ENCODE measurements at regions not wholly inside any gene's neighbourhood (a gene's known extent, or its start where the extent isn't known, plus 50 kb on each side); places are given as distances from the start of the nearest gene placed in this dataset.

- no peaks in the 10 kb centered on the region for H3K27me3 ChIP-seq (ENCODE audit: insufficient read depth, low read length)
- no peak for TF ChIP-seq CTCF (IDR thresholded peaks at IDR 0.05; ENCODE audit: low read length)
- TF ChIP-seq EZH2 (IDR thresholded peaks at IDR 0.05; ENCODE audit: borderline replicate concordance, low read length), result no peak
- no peaks in the 10 kb centered on the region for H3K79me2 ChIP-seq (ENCODE audit: insufficient read depth, low read length)
These were observed 242.6 kb upstream of the IRX4 start for GRCh38 chr5:2125171-2125900.

GRCh38 chr5:2124434-2125170, 241.9 kb upstream of the IRX4 start:
- no peaks in the 10 kb centered on the region for H3F3A ChIP-seq (ENCODE audit: insufficient read depth, low read length)
- H3K36me3 ChIP-seq (ENCODE audit: insufficient read depth, low read length), result no peaks in the 10 kb centered on the region
- H4K20me1 ChIP-seq (ENCODE audit: insufficient read depth, low read length), result no peaks in the 10 kb centered on the region
- no peak overlapping the region for H3K4me2 ChIP-seq (ENCODE audit: low read length)
- TF ChIP-seq EZH2 (IDR thresholded peaks at IDR 0.05; ENCODE audit: borderline replicate concordance, low read length) (no peak), CTCF (IDR thresholded peaks at IDR 0.05; ENCODE audit: low read length) (no peak)
- H3K9ac ChIP-seq (ENCODE audit: low read length), result no peak overlapping the region
- no peaks in the 10 kb centered on the region for H3K4me1 ChIP-seq (ENCODE audit: insufficient read depth, low read length, severe bottlenecking)
- no peak overlapping the region for H3K27ac ChIP-seq (ENCODE audit: low read depth, low read length, poor library complexity, severe bottlenecking)
- no peak overlapping the region for H2AFZ ChIP-seq (ENCODE audit: low read length)
- no peaks in the 10 kb centered on the region for H3K9me2 ChIP-seq (ENCODE audit: low read depth, low read length)
- H3K79me2 ChIP-seq (ENCODE audit: insufficient read depth, low read length), result no peaks in the 10 kb centered on the region
- H3K9me3 ChIP-seq (ENCODE audit: low read length), result no peaks in the 10 kb centered on the region
- H3K27me3 ChIP-seq (ENCODE audit: insufficient read depth, low read length), result no peaks in the 10 kb centered on the region
- H3K4me3 ChIP-seq (ENCODE audit: low read depth, low read length, poor library complexity, severe bottlenecking), result no peak overlapping the region

More at GRCh38 chr5:2125171-2125900, 242.6 kb upstream of the IRX4 start:
- Histone ChIP-seq H3K9me3 (ENCODE audit: low read length) (no peaks in the 10 kb centered on the region), H3K9ac (ENCODE audit: low read length) (no peak overlapping the region), H2AFZ (ENCODE audit: low read length) (no peak overlapping the region), H3K36me3 (ENCODE audit: insufficient read depth, low read length) (no peaks in the 10 kb centered on the region), H4K20me1 (ENCODE audit: insufficient read depth, low read length) (no peaks in the 10 kb centered on the region), H3K9me2 (ENCODE audit: low read depth, low read length) (no peaks in the 10 kb centered on the region), H3K4me3 (ENCODE audit: low read depth, low read length, poor library complexity, severe bottlenecking) (no peak overlapping the region), H3K27ac (ENCODE audit: low read depth, low read length, poor library complexity, severe bottlenecking) (no peak overlapping the region), H3K4me1 (ENCODE audit: insufficient read depth, low read length, severe bottlenecking) (no peaks in the 10 kb centered on the region), H3F3A (ENCODE audit: insufficient read depth, low read length) (no peaks in the 10 kb centered on the region), H3K4me2 (ENCODE audit: low read length) (no peak overlapping the region)

GRCh38 chr5:2123874-2124273, 241.1 kb upstream of the IRX4 start:
- H3K36me3 ChIP-seq (ENCODE audit: insufficient read depth, low read length), result no peaks in the 10 kb centered on the region
- H2AFZ ChIP-seq (ENCODE audit: low read length), result no peak overlapping the region
- H4K20me1 ChIP-seq (ENCODE audit: insufficient read depth, low read length), result no peaks in the 10 kb centered on the region
- no peaks in the 10 kb centered on the region for H3K9me3 ChIP-seq (ENCODE audit: low read length)
- H3K27me3 ChIP-seq (ENCODE audit: insufficient read depth, low read length), result no peaks in the 10 kb centered on the region
- no peaks in the 10 kb centered on the region for H3K4me1 ChIP-seq (ENCODE audit: insufficient read depth, low read length, severe bottlenecking)
- no peak overlapping the region for H3K9ac ChIP-seq (ENCODE audit: low read length)
- H3K79me2 ChIP-seq (ENCODE audit: insufficient read depth, low read length), result no peaks in the 10 kb centered on the region
- TF ChIP-seq CTCF (IDR thresholded peaks at IDR 0.05; ENCODE audit: low read length) (no peak), EZH2 (IDR thresholded peaks at IDR 0.05; ENCODE audit: borderline replicate concordance, low read length) (no peak)
- no peak overlapping the region for H3K4me2 ChIP-seq (ENCODE audit: low read length)
- H3F3A ChIP-seq (ENCODE audit: insufficient read depth, low read length), result no peaks in the 10 kb centered on the region
- H3K4me3 ChIP-seq (ENCODE audit: low read depth, low read length, poor library complexity, severe bottlenecking), result no peak overlapping the region
- H3K27ac ChIP-seq (ENCODE audit: low read depth, low read length, poor library complexity, severe bottlenecking), result no peak overlapping the region
- no peaks in the 10 kb centered on the region for H3K9me2 ChIP-seq (ENCODE audit: low read depth, low read length)

Data from OCI-LY1 (cell line).